ENCODE measurements at regions not wholly inside any gene's neighbourhood (a gene's known extent, or its start where the extent isn't known, plus 50 kb on each side); places are given as distances from the start of the nearest gene placed in this dataset.

DNA sequence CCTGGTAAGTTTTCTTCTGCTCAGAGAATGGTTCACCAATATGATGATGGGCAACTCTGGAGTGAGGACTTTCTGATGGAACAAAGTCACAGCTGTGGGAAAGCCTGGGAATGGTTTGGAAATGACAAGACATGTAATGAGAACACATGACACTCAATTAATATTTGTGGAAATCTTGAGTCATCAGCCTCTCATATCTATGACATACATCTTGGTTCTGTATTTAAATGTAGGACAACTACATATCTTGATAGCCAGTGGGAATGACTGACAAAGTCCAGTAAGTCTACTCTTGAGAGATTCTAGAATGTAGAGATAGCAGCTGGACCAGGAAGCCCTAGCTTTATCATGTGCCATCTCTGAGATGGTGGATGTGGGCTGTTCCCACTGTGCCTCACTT is 85.5 kb downstream of the PALM2AKAP2 start:
- no peak overlapping the region for H3K27ac Mint-ChIP-seq
- H3K27me3 Mint-ChIP-seq (ENCODE audit: low read depth in 2 of 2), result peaks cover 7 to 11% of the 10 kb centered on the region in 2 donors
- Histone ChIP-seq H3K27me3 (ENCODE audit: control insufficient read depth, insufficient read depth, low read length) (no peaks in the 10 kb centered on the region), H3K27ac (ENCODE audit: low read length) (no peak overlapping the region), H3K4me1 (ENCODE audit: control insufficient read depth, insufficient read depth, low read length) (no peaks in the 10 kb centered on the region), H3K36me3 (ENCODE audit: control insufficient read depth, insufficient read depth, low read length) (no peaks in the 10 kb centered on the region), H3K4me3 (ENCODE audit: low read length) (no peak overlapping the region), H3K9me3 (ENCODE audit: control insufficient read depth, insufficient read depth, low read length) (no peaks in the 10 kb centered on the region)
- no peaks in the 10 kb centered on the region for H3K4me1 Mint-ChIP-seq
- H3K9me3 Mint-ChIP-seq, result no peaks in the 10 kb centered on the region
- no peaks in the 10 kb centered on the region for H3K36me3 Mint-ChIP-seq
- no peak for ATAC-seq
- intact Hi-C loops (cut with micrococcal nuclease), result no loop called here
- DNase-seq, result no peak
- TF ChIP-seq, protein P1, sequence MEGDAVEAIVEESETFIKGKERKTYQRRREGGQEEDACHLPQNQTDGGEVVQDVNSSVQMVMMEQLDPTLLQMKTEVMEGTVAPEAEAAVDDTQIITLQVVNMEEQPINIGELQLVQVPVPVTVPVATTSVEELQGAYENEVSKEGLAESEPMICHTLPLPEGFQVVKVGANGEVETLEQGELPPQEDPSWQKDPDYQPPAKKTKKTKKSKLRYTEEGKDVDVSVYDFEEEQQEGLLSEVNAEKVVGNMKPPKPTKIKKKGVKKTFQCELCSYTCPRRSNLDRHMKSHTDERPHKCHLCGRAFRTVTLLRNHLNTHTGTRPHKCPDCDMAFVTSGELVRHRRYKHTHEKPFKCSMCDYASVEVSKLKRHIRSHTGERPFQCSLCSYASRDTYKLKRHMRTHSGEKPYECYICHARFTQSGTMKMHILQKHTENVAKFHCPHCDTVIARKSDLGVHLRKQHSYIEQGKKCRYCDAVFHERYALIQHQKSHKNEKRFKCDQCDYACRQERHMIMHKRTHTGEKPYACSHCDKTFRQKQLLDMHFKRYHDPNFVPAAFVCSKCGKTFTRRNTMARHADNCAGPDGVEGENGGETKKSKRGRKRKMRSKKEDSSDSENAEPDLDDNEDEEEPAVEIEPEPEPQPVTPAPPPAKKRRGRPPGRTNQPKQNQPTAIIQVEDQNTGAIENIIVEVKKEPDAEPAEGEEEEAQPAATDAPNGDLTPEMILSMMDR (IDR thresholded peaks at IDR 0.05), result no peak
- no peak overlapping the region for H3K4me3 Mint-ChIP-seq

DNA sequence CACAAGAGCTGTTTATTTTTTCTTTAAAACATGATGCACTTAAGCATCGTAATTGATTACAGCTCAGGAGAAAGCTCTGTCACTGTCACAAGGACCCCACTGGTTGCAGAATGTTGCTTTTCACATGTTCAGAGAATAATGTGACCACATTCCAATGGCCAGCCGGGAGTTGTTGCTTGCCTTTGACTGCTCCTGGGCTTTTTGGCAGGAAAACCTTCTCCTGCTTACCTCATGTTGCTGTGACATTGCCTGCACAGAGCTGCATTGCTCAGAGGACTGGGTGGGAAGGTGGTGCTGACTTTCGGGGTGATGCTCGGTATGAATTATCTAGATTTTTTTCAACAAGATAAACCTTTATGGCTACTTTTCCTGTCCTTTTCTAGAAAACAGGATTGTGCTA is 88.2 kb downstream of the PALM2AKAP2 start:
- Mint-ChIP-seq H3K27me3 (ENCODE audit: low read depth in 2 of 2) (peaks cover 14 to 18% of the 10 kb centered on the region in 2 donors), H3K36me3 (no peaks in the 10 kb centered on the region), H3K27ac (no peak overlapping the region), H3K4me1 (no peaks in the 10 kb centered on the region), H3K4me3 (no peak overlapping the region), H3K9me3 (no peaks in the 10 kb centered on the region)
- DNase-seq (no peak), ATAC-seq (no peak)
- no peaks in the 10 kb centered on the region for H3K27me3 ChIP-seq (ENCODE audit: control insufficient read depth, insufficient read depth, low read length)
- no peaks in the 10 kb centered on the region for H3K9me3 ChIP-seq (ENCODE audit: control insufficient read depth, insufficient read depth, low read length)
- no peak overlapping the region for H3K4me3 ChIP-seq (ENCODE audit: low read length)
- TF ChIP-seq, protein P1 (IDR thresholded peaks at IDR 0.05), result no peak
- intact Hi-C loops (cut with micrococcal nuclease), result no loop called here
- H3K36me3 ChIP-seq (ENCODE audit: control insufficient read depth, insufficient read depth, low read length), result no peaks in the 10 kb centered on the region
- WGBS (ENCODE audit: insufficient coverage), result 86% methylated on average over 4 of the region's 4 CpGs
- H3K27ac ChIP-seq (ENCODE audit: low read length), result no peak overlapping the region
- no peaks in the 10 kb centered on the region for H3K4me1 ChIP-seq (ENCODE audit: control insufficient read depth, insufficient read depth, low read length)

DNA sequence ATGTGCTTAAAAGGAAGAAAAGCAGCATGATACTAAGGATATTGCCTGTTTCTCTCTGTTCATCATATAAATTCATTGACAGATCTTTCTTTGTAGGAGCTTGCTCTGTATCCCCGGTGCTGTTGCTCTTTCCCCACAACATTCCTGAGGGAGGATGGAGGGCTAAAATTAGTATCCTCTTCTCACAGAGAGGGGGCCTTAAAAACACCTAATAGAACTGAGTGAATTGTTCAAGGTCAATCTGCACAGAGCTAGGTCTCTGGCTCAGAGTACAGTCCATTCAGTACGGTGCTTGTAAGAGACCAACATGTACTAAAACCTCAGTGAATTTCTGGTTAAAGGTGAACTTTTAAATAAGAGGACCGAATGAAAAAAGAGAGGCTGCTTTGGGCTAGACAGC is 88.7 kb downstream of the PALM2AKAP2 start:
- no peak overlapping the region for H3K27ac Mint-ChIP-seq
- H3K36me3 ChIP-seq (ENCODE audit: control insufficient read depth, insufficient read depth, low read length), result no peaks in the 10 kb centered on the region
- no peak for DNase-seq
- peaks cover 16 to 21% of the 10 kb centered on the region in 2 donors for H3K27me3 Mint-ChIP-seq (ENCODE audit: low read depth in 2 of 2)
- TF ChIP-seq, protein P1 (IDR thresholded peaks at IDR 0.05), result no peak
- no peaks in the 10 kb centered on the region for H3K36me3 Mint-ChIP-seq
- intact Hi-C loops (cut with micrococcal nuclease), result no loop called here
- H3K4me3 ChIP-seq (ENCODE audit: low read length), result no peak overlapping the region
- no peak for ATAC-seq
- no peaks in the 10 kb centered on the region for H3K4me1 ChIP-seq (ENCODE audit: control insufficient read depth, insufficient read depth, low read length)
- no peak overlapping the region for H3K4me3 Mint-ChIP-seq
- no peak overlapping the region for H3K27ac ChIP-seq (ENCODE audit: low read length)
- no peaks in the 10 kb centered on the region for H3K4me1 Mint-ChIP-seq
- no peaks in the 10 kb centered on the region for H3K9me3 ChIP-seq (ENCODE audit: control insufficient read depth, insufficient read depth, low read length)
- no peaks in the 10 kb centered on the region for H3K9me3 Mint-ChIP-seq
- 96% methylated on average over 2 of the region's 3 CpGs for WGBS (ENCODE audit: insufficient coverage)
- H3K27me3 ChIP-seq (ENCODE audit: control insufficient read depth, insufficient read depth, low read length), result no peaks in the 10 kb centered on the region

DNA sequence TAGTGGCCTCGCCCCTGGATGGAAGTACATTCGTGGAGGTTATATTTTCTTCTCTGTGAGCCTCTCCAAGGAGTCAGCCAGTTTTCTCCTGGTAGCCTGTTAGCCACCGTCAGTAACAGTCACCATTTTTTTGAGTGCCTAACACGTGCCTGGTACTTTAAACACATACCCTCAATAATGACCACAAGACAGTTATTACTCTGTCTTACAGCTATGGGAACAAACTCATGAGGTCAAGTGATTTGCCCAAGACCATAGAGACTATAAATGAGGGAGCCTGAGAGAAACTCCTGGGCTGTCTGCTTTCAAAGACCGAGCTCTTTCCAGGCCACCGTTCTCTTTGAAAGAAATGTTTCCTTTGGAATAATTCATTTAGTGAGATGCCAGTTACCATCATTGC is 90.4 kb downstream of the PALM2AKAP2 start:
- intact Hi-C loops (cut with micrococcal nuclease), result no loop called here
- no peaks in the 10 kb centered on the region for H3K4me1 ChIP-seq (ENCODE audit: control insufficient read depth, insufficient read depth, low read length)
- no peak overlapping the region for H3K27ac Mint-ChIP-seq
- H3K27me3 Mint-ChIP-seq (ENCODE audit: low read depth in 2 of 2), result peaks cover 25 to 32% of the 10 kb centered on the region in 2 donors
- 91% methylated on average over 5 of the region's 6 CpGs for WGBS (ENCODE audit: insufficient coverage)
- no peaks in the 10 kb centered on the region for H3K9me3 ChIP-seq (ENCODE audit: control insufficient read depth, insufficient read depth, low read length)
- no peak overlapping the region for H3K27ac ChIP-seq (ENCODE audit: low read length)
- ATAC-seq (no peak), DNase-seq (no peak)
- H3K36me3 ChIP-seq (ENCODE audit: control insufficient read depth, insufficient read depth, low read length), result no peaks in the 10 kb centered on the region
- no peaks in the 10 kb centered on the region for H3K9me3 Mint-ChIP-seq
- peaks cover 2% of the 10 kb centered on the region for H3K27me3 ChIP-seq (ENCODE audit: control insufficient read depth, insufficient read depth, low read length)
- no peaks in the 10 kb centered on the region for H3K4me1 Mint-ChIP-seq
- TF ChIP-seq, protein P1 (IDR thresholded peaks at IDR 0.05), result no peak
- H3K4me3 Mint-ChIP-seq, result no peak overlapping the region
- no peak overlapping the region for H3K4me3 ChIP-seq (ENCODE audit: low read length)
- H3K36me3 Mint-ChIP-seq, result no peaks in the 10 kb centered on the region
